HG02763 (cell line): ENCODE measurements at regions not wholly inside any gene's neighbourhood (a gene's known extent, or its start where the extent isn't known, plus 50 kb on each side); places are given as distances from the start of the nearest gene placed in this dataset.

Experiments
- ATAC-seq: cut with Tn5 transposase; IDR thresholded peaks from one replicate; pipeline ENCODE4 v1.9.1; 2021; ENCODE audit warnings: mild to moderate bottlenecking, moderate library complexity; ENCODE audit not compliant: unreplicated experiment

DNA sequence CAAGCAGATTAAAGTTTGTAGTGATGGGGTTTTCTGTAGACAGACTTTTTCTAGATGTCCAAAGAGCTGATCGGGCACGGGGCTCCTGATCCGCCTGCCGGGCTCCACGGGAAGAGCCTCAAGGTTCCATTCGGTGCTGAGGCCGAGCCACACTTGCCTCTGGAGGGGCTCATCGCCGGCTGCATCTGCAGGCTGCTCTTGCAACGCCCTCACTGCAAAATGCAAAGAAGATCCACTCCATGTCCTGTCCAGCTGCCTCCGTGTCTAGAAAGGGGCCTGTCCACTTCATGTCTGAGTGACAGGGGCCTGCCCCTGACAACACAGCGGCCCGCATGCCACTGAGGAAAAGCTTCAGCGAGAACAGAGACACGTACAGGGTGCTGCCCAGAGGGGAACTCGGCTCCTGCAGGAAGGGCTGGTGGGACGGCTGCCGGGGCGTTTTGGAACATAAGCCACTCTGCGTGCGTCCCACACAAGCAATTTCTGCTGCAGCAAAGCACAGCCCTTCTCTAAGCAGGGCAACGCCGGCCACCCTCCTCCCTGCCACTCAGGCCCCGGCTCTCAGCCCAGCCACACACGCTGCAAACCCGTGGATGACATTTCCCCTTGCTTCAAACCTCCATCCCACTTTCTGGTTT lies 53.6 kb upstream of the CTDP1 start:
- no peak for ATAC-seq

DNA sequence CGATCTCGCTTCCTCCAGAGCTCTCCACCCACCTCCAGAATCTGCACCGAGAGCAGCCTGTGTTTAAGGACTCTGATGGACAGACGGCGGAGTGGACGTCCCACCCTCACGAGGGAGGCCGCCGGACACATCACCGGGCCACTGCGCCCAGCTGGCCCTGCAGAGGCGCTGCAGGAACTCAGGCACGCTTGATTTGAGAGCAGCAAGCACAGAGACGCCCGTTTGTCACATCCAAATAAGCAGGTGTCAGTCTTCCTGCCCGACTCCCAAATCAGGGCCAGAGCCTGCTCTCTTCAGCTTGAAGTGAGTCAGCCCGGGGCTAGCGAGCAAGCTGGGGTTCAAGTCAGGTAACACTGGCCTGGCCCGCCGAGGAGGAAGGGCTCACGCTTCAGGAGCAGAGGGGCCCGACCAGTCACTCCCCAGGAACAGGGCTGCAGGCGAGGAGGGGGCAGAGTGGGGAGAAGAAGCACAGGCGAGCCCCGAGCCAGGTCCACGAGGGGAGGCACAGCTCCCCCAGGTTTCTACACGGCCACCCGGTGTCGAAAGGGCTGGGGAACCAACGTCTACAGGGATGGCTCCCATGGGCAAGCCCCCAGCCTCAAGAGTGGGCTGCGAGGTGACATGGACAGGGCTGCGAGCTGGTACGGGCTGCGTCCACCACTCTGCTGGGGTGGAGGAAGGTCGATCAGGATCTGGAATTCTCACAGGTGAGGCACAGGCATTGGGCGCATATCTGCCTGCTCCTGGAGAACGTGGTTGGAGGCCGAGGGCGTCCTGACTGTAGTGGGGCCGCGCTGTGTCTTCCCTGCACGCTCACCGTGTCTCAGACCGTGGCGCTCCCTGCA lies 52.5 kb upstream of the CTDP1 start:
- ATAC-seq, result no peak

DNA sequence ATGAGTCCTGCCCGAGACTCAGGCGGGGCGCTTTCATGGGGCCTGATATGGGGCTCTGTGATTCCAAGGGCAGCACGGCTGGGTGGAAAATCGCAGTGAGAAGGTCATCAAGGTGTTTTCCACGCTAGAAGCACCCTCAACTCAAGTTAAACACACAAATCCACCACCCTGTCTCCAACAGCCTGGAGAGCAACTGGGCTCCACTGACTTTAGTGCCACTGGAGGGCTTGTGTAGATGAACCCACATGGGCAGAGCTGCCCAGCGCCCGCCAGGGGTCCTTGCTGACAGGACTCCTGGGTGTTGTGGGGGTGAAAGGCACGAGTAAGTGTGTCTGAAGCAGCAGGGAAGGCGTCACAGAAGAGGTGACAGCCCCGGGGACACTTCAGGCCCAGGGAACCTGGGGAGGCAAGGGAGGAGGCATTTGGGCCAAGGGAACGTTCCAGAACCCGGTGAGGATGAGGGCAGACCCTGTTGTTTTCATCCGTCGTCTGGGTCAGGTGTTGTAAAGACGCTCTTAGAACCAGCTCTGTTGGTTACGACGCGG lies 51.8 kb upstream of the CTDP1 start:
- ATAC-seq, result no peak

DNA sequence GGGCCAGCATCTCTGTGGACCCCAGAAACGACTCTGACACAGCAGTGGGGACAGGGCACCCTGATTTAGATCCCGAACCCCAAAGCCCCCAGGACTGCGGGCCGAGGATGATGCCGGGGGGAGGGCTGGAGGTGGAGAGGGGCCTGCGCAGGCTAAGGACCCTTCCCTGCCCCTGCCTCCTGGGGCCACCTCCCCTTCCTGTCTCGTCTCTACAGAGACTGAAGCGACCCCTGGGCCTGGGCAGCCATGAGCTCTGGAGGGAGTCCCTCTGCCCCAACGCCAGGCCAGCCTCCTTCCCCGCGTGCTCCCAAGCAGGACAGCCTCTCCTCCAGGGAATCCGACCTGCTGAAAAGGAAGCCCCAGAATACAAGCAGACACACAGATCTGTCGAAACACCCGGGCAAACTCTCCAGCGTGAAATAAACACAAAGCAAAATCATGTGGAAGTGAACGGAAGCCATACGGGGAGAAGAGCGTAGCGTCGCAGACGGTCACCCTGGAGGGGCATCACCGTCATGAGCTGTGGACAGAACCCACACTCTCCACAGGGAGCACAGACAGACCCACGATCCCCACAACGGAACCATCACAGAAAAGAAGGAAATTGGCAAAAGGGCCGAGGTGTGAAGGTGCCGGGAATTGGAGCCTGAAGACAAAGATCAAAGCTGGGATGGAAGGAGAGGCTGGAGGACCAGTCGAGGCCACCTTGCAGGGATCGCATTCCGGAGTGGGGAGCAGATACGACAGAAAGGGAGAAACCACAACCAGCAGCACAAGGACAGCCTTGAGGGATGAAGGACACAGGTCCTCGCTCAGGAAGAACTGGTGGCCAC lies 51.0 kb upstream of the CTDP1 start:
- ATAC-seq, result no peak

DNA sequence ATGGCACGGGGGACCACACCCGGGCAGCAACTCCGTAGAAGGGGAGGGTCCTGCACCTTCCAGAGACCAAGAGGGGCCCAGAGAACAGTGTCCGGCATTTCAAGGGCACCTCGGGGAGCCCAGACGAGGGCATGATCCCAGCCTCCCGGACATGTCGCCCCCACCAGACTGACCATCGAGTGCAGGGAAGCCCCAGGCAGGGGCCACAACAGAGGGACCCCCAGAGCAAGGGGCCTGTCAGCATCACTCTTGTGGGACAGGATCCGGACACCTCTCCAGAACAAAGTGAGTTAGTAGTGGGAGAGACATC lies 50.4 kb upstream of the CTDP1 start:
- ATAC-seq, result no peak

DNA sequence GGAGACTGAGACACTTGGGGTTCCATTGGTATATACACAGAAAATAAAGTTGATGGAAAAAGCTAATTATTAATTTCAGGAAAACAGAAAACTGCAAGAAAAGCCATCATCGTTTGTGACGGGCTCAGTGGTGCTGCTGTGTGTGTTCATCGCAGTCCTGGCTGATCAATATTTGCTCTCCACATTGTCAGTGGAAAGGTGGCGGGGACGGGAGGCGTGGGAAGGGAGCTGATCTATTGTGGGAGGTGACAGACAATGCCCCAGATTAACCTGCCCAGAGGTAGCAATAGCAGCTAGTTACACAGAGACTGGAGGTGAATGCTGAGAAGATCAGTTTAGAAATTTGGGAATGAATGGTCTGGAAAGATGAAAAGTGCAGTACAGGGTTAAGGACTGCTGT lies 50.0 kb upstream of the CTDP1 start:
- ATAC-seq, result no peak
